ENCODE measurements at regions not wholly inside any gene's neighbourhood (a gene's known extent, or its start where the extent isn't known, plus 50 kb on each side); places are given as distances from the start of the nearest gene placed in this dataset.

- Histone ChIP-seq H3K9me3 (ENCODE audit: low read depth, low read length) (no peaks in the 10 kb centered on the region), H3K4me3 (no peak overlapping the region), H3K36me3 (ENCODE audit: insufficient read depth, low read length) (no peaks in the 10 kb centered on the region), H3K27ac (no peak overlapping the region), H3K9ac (ENCODE audit: insufficient read length) (no peak overlapping the region)
- TF ChIP-seq FOXP2 (optimal IDR thresholded peaks at IDR 0.05; ENCODE audit: control extremely low read depth, extremely low read length, insufficient read depth) (no peak), POLR2AphosphoS5 (IDR thresholded peaks at IDR 0.05; ENCODE audit: borderline replicate concordance, low read depth, low read length) (no peak), EZH2 (IDR thresholded peaks at IDR 0.05) (no peak)
- DNase-seq (ENCODE audit: low read depth, low spot score), result no peak
These were observed 1700.1 kb upstream of the SLC10A2 start for GRCh38 chr13:104766319-104766718.

GRCh38 chr13:104764600-104764999 lies 1698.4 kb upstream of the SLC10A2 start:
- no peaks in the 10 kb centered on the region for H3K36me3 ChIP-seq (ENCODE audit: insufficient read depth, low read length)
- DNase-seq (ENCODE audit: low read depth, low spot score), result no peak
- H3K9me3 ChIP-seq (ENCODE audit: low read depth, low read length), result no peaks in the 10 kb centered on the region
- H3K9ac ChIP-seq (ENCODE audit: insufficient read length), result no peak overlapping the region
- TF ChIP-seq POLR2AphosphoS5 (IDR thresholded peaks at IDR 0.05; ENCODE audit: borderline replicate concordance, low read depth, low read length), result no peak
- no peak for TF ChIP-seq EZH2 (IDR thresholded peaks at IDR 0.05)
- TF ChIP-seq FOXP2 (optimal IDR thresholded peaks at IDR 0.05; ENCODE audit: control extremely low read depth, extremely low read length, insufficient read depth), result no peak
- H3K27ac ChIP-seq, result no peak overlapping the region
- H3K4me3 ChIP-seq, result no peak overlapping the region

- TF ChIP-seq EZH2 (IDR thresholded peaks at IDR 0.05), result no peak
- TF ChIP-seq POLR2AphosphoS5 (IDR thresholded peaks at IDR 0.05; ENCODE audit: borderline replicate concordance, low read depth, low read length), result no peak
- no peak for TF ChIP-seq FOXP2 (optimal IDR thresholded peaks at IDR 0.05; ENCODE audit: control extremely low read depth, extremely low read length, insufficient read depth)
- Histone ChIP-seq H3K9me3 (ENCODE audit: low read depth, low read length) (no peaks in the 10 kb centered on the region), H3K4me3 (no peak overlapping the region), H3K36me3 (ENCODE audit: insufficient read depth, low read length) (no peaks in the 10 kb centered on the region), H3K9ac (ENCODE audit: insufficient read length) (no peak overlapping the region), H3K27ac (no peak overlapping the region)
- no peak for DNase-seq (ENCODE audit: low read depth, low spot score)
These were observed 1692.9 kb upstream of the SLC10A2 start for GRCh38 chr13:104759069-104759468.

GRCh38 chr13:104757712-104758111 lies 1691.5 kb upstream of the SLC10A2 start:
- no peak overlapping the region for H3K4me3 ChIP-seq
- DNase-seq (ENCODE audit: low read depth, low spot score), result no peak
- no peaks in the 10 kb centered on the region for H3K9me3 ChIP-seq (ENCODE audit: low read depth, low read length)
- TF ChIP-seq POLR2AphosphoS5 (IDR thresholded peaks at IDR 0.05; ENCODE audit: borderline replicate concordance, low read depth, low read length), result no peak
- no peak for TF ChIP-seq EZH2 (IDR thresholded peaks at IDR 0.05)
- TF ChIP-seq FOXP2 (optimal IDR thresholded peaks at IDR 0.05; ENCODE audit: control extremely low read depth, extremely low read length, insufficient read depth), result no peak
- no peak overlapping the region for H3K27ac ChIP-seq
- H3K9ac ChIP-seq (ENCODE audit: insufficient read length), result no peak overlapping the region
- no peaks in the 10 kb centered on the region for H3K36me3 ChIP-seq (ENCODE audit: insufficient read depth, low read length)

GRCh38 chr13:104750377-104750776 lies 1684.2 kb upstream of the SLC10A2 start:
- no peak overlapping the region for H3K4me3 ChIP-seq
- H3K9me3 ChIP-seq (ENCODE audit: low read depth, low read length), result no peaks in the 10 kb centered on the region
- no peak overlapping the region for H3K9ac ChIP-seq (ENCODE audit: insufficient read length)
- H3K36me3 ChIP-seq (ENCODE audit: insufficient read depth, low read length), result no peaks in the 10 kb centered on the region
- DNase-seq (ENCODE audit: low read depth, low spot score), result no peak
- H3K27ac ChIP-seq, result no peak overlapping the region
- TF ChIP-seq FOXP2 (optimal IDR thresholded peaks at IDR 0.05; ENCODE audit: control extremely low read depth, extremely low read length, insufficient read depth) (no peak), EZH2 (IDR thresholded peaks at IDR 0.05) (no peak), POLR2AphosphoS5 (IDR thresholded peaks at IDR 0.05; ENCODE audit: borderline replicate concordance, low read depth, low read length) (no peak)

GRCh38 chr13:104740641-104741222 lies 1674.5 kb upstream of the SLC10A2 start:
- H3K9ac ChIP-seq (ENCODE audit: insufficient read length), result no peak overlapping the region
- no peak overlapping the region for H3K4me3 ChIP-seq
- no peaks in the 10 kb centered on the region for H3K9me3 ChIP-seq (ENCODE audit: low read depth, low read length)
- no peaks in the 10 kb centered on the region for H3K36me3 ChIP-seq (ENCODE audit: insufficient read depth, low read length)
- no peak for TF ChIP-seq FOXP2 (optimal IDR thresholded peaks at IDR 0.05; ENCODE audit: control extremely low read depth, extremely low read length, insufficient read depth)
- no peak for TF ChIP-seq POLR2AphosphoS5 (IDR thresholded peaks at IDR 0.05; ENCODE audit: borderline replicate concordance, low read depth, low read length)
- TF ChIP-seq EZH2 (IDR thresholded peaks at IDR 0.05), result no peak
- no peak overlapping the region for H3K27ac ChIP-seq
- DNase-seq (ENCODE audit: low read depth, low spot score), result no peak

- TF ChIP-seq FOXP2 (optimal IDR thresholded peaks at IDR 0.05; ENCODE audit: control extremely low read depth, extremely low read length, insufficient read depth), result no peak
- no peak for TF ChIP-seq EZH2 (IDR thresholded peaks at IDR 0.05)
- no peak for TF ChIP-seq POLR2AphosphoS5 (IDR thresholded peaks at IDR 0.05; ENCODE audit: borderline replicate concordance, low read depth, low read length)
These were observed 1671.5 kb upstream of the SLC10A2 start for GRCh38 chr13:104737713-104738112.

GRCh38 chr13:104733427-104733826 lies 1667.2 kb upstream of the SLC10A2 start:
- no peak for DNase-seq (ENCODE audit: low read depth, low spot score)
- TF ChIP-seq POLR2AphosphoS5 (IDR thresholded peaks at IDR 0.05; ENCODE audit: borderline replicate concordance, low read depth, low read length) (no peak), EZH2 (IDR thresholded peaks at IDR 0.05) (no peak), FOXP2 (optimal IDR thresholded peaks at IDR 0.05; ENCODE audit: control extremely low read depth, extremely low read length, insufficient read depth) (no peak)
- H3K9ac ChIP-seq (ENCODE audit: insufficient read length), result no peak overlapping the region
- H3K36me3 ChIP-seq (ENCODE audit: insufficient read depth, low read length), result no peaks in the 10 kb centered on the region
- no peak overlapping the region for H3K4me3 ChIP-seq
- no peaks in the 10 kb centered on the region for H3K9me3 ChIP-seq (ENCODE audit: low read depth, low read length)
- H3K27ac ChIP-seq, result no peak overlapping the region

More at GRCh38 chr13:104737713-104738112, 1671.5 kb upstream of the SLC10A2 start:
- Histone ChIP-seq H3K9me3 (ENCODE audit: low read depth, low read length) (no peaks in the 10 kb centered on the region), H3K36me3 (ENCODE audit: insufficient read depth, low read length) (no peaks in the 10 kb centered on the region), H3K27ac (no peak overlapping the region), H3K4me3 (no peak overlapping the region), H3K9ac (ENCODE audit: insufficient read length) (no peak overlapping the region)
- DNase-seq (ENCODE audit: low read depth, low spot score), result no peak

GRCh38 chr13:104715111-104715510 lies 1648.9 kb upstream of the SLC10A2 start:
- H3K36me3 ChIP-seq (ENCODE audit: insufficient read depth, low read length), result no peaks in the 10 kb centered on the region
- H3K27ac ChIP-seq, result no peak overlapping the region
- H3K9me3 ChIP-seq (ENCODE audit: low read depth, low read length), result no peaks in the 10 kb centered on the region
- no peak for DNase-seq (ENCODE audit: low read depth, low spot score)
- TF ChIP-seq POLR2AphosphoS5 (IDR thresholded peaks at IDR 0.05; ENCODE audit: borderline replicate concordance, low read depth, low read length) (no peak), EZH2 (IDR thresholded peaks at IDR 0.05) (no peak), FOXP2 (optimal IDR thresholded peaks at IDR 0.05; ENCODE audit: control extremely low read depth, extremely low read length, insufficient read depth) (no peak)
- no peak overlapping the region for H3K4me3 ChIP-seq
- H3K9ac ChIP-seq (ENCODE audit: insufficient read length), result no peak overlapping the region

Measured in SK-N-MC (cell line).